Activated CD8-positive, alpha-beta memory T cell treated with anti-CD3 and anti-CD28 coated beads, Interleukin-2, amount 50 U/mL, for 1 hour (primary cell): ENCODE measurements at regions not wholly inside any gene's neighbourhood (a gene's known extent, or its start where the extent isn't known, plus 50 kb on each side); places are given as distances from the start of the nearest gene placed in this dataset.
A peak's percentile ranks its signal among the peaks of the same experiment; 100 is the strongest.
"Not testable (repeated sequence)": the region's sequence is repeated elsewhere in the genome, so short reads cannot be mapped to it uniquely, and the experiment has no call there.

Experiments used
- DNase-seq: peaks from one replicate; pipeline ENCODE4 v3.0.0-alpha.2; 2020; ENCODE audit errors: extremely low read depth

DNA sequence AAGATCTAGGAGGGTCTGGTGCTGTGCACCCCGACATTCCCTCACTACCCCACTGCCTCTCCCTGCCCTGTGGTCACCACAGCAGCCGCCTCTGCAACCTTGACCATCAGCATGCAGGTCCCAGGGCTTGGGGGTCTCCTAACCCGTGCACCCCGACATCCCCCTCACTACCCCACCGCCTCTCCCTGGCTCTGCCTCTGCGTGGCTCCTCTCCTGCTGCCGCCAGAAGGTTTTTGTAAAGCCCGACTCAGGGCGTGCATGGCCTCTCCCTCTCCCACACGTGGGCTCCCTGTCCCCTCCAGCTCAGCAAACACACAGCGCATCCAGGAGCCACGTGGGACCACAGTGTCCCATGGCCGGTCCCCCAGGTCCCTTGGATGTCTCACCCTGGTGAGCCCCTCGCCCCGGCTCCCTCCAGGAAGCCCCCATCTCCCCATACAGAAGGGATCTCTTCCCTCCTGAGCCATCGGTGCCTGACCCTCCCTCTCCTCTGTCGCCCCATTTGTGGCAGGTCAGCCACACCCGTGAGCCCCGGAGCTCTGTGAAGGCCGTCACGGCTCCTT is 112.5 kb upstream of the LPCAT1 start:
- not testable (repeated sequence) for DNase-seq

DNA sequence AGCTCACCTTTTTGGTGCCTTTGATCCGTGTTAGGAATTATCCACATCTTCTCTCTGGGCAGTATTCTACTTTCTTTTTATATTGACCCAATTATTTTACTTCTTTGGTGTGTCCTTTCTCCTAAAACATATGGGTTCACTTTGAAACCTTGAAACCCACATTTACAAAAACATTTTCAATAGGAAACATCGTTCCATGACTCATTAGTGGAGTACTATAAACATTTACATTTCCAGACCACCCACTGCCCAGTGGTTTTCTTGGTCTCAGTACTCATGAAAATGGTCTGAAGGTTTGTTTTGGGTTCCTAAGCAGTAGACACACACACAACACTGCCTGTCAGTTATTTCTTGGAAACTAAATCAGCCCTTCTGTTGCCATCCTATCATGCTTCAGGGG is 111.7 kb upstream of the LPCAT1 start:
- DNase-seq, result not testable (repeated sequence)

DNA sequence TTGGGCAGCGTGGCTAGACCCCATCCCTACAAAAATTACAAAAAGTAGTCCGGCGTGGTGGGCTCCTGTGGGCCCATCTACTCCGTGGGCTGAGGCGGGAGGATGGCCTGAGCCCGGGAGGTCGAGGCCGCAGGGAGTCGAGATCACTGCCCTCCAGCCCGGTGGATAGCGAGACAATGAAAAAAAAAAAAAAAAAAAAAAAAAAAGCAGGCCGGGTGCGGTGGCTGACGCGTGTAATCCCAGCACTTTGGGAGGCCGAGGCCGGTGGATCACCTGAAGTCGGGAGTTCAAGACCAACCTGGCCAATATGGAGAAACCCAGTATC is 110.5 kb upstream of the LPCAT1 start:
- DNase-seq, result no peak

DNA sequence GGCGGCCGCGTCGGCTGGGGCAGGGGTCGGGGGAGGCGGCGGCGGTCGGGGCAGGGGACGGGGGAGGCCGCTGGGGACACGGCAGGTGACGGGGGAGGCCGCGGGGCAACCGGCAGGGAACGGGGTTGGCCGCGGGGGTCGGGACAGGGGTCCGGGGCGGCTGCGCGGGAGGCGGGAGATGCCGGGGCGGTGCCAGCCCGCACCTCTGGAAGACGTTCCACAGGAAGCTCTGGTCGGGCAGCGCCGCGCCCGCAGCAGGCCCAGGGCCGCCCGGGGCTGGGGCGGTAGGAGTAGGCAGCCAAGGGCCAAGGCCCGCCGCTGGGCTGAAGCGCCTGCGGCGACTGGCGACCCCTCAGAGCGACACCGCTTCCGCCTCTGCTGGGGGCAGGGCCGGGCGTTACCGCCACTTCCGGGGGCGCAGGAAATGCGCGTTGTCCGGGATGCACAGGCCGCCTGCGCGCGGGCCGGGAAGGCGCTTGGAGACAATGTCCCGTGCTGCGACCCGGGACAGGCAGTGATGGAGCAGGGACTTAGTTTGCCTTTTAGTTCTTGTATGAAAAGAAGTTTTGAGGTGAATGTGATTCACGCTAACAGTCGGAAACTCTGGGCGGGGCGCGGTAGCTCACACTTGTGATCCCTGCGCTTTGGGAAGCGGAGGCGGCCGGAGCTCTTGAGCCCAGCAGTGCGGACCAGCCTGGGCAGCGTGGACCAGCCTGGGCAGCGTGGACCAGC is 110.0 kb upstream of the LPCAT1 start:
- peak; percentile 9 for DNase-seq

DNA sequence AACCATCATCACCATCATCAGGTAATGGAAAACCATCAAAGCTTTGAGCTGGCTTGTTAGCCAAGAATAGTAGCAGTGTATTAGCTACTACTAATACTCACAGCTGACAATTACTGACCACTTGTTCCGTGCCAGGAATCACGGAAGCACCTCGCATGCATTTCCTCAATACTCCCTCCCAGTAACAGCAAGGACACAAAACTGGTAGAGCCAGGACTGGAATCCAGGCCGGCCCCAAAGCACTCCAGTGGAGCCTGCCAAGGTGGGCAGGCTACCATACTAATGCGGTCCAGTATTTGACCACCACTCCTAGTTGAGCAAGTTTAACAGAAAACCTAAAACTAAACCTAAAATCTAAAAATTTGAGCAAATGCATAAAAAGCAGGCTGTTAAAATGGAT is 107.2 kb upstream of the LPCAT1 start:
- not testable (repeated sequence) for DNase-seq

DNA sequence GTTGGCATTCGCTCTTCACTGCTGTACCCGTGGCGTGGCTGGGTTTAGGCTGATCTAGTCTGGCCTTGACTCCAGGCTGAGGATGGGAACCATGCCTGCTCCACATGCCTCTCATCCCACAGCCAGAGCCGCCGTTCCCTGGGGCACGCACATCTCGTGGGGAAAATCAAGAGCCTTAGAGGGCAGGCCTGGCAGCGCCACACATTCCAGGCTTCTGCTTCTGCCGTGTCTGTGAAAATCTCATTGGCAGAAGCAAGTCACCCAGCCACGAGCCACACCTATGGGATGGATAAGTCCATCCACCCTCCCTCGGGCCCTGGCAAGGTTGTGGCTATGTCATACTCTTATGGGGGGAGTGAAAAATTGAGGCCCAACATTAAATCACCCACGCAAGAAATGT is 102.6 kb upstream of the LPCAT1 start:
- not testable (repeated sequence) for DNase-seq

DNA sequence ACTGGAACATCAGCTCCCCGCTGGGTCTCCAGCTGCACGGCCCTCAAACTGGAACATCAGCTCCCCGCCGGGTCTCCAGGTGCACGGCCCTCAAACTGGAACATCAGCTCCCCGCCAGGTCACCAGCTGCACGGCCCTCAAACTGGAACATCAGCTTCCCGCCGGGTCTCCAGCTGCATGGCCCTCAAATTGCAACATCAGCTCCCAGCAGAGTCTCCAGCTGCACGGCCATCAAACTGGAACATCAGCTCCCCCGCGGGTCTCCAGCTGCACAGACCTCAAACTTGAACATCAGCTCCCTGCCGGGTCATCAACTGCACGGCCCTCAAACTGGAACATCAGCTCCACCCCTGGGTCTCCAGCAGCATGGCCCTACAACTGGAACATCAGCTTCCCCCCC is 95.8 kb upstream of the LPCAT1 start:
- not testable (repeated sequence) for DNase-seq

DNA sequence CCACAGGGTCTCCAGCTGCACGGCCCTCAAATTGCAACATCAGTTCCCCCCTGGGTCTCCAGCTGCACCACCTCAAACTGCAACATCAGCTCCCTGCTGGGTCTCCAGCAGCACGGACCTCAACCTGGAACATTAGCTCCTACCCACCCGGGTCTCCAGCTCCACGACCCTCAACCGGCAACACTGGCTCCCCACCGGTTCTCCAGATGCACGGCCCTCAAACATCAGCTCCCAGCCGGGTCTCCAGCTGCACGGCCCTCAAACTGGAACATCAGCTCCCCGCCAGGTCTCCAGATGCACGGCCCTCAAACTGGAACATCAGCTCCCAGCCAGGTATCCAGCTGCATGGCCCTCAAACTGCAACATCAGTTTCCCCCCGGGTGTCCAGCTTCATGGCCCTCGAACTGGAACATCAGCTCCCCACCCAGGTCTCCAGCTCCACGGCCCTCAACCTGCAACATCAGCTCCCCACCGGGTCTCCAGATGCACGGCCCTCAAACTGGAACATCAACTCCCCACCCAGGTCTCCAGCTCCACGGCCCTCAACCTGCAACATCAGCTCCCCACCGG is 94.6 kb upstream of the LPCAT1 start:
- DNase-seq, result not testable (repeated sequence)

DNA sequence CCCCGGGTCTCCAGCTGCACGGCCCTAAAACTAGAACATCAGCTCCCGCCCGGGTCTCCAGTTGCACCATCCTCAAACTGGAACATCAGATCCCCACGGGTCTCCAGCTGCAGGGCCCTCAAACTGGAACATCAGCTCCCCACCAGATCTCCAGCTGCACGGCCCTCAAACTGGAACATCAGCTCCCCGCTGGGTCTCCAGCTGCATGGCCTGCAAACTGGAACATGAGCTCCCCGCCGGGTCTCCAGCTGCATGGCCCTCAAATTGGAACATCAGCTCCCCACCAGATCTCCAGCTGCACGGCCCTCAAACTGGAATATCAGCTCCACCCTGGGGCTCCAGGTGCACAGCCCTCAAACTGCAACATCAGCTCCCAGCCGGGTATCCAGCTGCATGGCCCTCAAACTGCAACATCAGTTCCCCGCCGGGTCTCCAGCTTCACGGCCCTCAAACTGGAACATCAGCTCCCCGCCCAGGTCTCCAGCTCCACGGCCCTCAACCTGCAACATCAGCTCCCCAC is 93.5 kb upstream of the LPCAT1 start:
- DNase-seq, result not testable (repeated sequence)

DNA sequence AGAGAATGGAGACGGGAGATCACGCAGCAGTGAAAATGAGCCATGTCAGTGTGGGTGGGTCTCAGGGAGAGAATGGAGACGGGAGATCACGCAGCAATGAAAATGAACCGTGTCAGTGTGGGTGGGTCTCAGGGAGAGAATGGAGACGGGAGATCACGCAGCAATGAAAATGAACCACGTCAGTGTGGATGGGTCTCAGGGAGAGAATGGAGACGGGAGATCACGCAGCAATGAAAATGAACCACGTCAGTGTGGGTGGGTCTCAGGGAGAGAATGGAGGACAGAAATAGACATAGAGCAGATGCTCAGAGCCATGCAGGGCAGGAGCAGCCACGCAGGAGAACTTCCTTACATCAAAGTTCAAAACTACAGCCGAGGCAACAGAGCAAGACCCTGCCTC is 89.8 kb upstream of the LPCAT1 start:
- DNase-seq, result not testable (repeated sequence)

DNA sequence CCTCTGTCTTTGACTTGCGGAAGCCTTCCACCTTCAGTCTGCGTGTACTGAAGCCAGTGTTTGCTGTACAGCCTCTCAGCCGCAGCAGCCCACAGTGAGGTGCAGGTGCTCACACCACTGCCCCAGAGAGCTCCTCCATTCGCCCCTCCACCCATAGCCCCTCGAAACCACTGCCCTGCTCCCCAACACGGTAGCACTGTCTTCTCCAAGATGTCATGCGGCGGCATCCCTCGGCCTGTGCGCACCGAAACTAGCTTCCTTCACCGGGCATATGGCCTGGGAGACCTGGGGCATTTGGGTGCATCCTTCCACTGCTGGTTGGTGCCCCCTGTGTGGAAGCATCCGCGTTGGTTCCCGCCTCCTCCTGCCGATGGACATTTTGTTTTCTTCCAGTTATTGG is 86.8 kb upstream of the LPCAT1 start:
- DNase-seq, result not testable (repeated sequence)

DNA sequence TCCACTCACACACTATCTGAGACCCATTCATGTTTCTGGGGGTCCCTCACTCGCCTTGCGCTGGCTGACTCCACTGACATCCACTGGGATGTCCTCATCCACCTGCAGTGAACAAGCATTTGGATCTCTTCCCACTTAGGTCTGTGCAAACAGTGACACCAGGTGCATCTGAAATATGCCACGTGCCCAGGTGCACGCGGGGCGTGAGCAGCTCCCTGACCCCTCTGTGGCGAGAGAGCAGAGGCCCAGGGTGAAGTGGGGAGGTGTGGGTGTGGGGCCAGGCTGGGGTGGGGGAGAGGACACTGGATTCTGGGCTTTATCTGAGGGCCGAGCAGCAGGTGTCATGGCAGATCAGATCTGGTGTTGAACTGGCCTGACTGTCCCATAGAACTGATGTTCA is 85.4 kb upstream of the LPCAT1 start:
- not testable (repeated sequence) for DNase-seq

DNA sequence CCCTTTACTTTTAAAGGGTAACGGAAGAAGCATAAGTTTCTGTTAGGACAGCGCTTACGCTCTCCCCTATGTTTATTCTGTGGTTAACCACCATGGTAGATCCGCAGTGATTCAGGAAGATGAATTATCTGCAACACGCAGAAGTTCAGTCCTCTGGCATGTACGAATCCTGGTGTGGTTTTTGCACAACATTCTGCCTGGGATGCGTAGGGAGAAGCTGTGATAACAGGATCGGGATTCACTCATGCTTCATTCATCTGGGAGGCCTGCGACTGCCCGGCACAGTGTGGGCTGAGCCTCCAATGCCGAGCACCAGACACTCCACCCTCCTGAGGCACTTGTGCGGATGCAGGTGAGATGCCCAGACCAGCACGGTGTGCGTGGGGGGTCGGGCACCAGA is 84.6 kb upstream of the LPCAT1 start:
- DNase-seq, result not testable (repeated sequence)

DNA sequence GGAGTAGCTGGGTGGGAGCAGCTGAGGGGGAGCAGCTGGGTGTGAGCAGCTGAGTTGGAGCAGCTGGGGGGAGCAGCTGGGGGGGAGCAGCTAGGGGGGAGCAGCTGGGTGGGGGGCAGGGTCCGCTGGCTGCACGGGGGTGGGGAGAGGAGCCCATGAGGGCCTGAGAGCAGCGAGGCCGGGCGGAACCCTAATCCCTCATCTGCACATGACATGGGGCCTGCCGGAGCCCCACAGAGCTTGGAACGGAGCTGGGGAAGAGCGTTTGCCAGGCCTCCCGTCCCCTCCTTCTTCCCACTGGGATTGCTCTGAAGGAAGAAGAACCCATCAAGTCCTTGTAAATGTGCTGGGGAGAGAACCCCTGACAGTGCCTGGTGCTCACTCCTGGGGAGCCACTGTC is 83.2 kb upstream of the LPCAT1 start:
- not testable (repeated sequence) for DNase-seq

DNA sequence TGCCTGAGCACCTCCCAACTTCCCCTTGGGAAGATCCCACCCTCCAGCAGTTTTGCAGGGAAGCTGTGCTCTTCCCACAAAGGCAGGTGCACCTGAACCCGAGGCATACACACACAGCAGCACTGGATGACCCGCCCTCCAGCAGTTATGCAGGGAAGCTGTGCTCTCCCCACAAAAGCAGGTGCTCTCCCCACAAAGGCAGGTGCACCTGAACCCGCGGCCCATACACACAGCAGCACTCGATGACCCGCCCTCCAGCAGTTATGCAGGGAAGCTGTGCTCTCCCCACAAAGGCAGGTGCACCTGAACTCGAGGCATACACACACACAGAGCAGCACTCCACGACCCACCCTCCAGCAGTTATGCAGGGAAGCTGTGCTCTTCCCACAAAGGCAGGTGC is 80.2 kb upstream of the LPCAT1 start:
- not testable (repeated sequence) for DNase-seq

DNA sequence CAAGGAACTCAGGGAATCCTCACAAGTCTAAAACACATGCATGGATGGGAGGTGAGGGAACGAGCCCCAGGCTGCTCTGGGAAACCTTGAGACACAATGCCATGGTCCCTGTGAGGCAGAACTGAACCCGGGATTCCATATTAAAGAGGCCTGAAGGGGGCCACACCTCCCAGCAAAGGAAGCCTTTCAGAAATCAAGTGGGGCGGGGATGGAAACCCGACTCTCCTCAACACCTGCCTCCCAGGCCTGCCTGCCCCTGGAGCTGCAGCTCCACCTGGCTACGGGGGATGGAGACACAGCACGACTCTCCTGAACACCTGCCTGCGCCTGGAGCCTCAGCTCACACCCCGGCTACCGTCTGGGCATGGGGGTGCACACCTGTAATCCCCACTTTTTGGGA is 77.8 kb upstream of the LPCAT1 start:
- DNase-seq, result not testable (repeated sequence)

DNA sequence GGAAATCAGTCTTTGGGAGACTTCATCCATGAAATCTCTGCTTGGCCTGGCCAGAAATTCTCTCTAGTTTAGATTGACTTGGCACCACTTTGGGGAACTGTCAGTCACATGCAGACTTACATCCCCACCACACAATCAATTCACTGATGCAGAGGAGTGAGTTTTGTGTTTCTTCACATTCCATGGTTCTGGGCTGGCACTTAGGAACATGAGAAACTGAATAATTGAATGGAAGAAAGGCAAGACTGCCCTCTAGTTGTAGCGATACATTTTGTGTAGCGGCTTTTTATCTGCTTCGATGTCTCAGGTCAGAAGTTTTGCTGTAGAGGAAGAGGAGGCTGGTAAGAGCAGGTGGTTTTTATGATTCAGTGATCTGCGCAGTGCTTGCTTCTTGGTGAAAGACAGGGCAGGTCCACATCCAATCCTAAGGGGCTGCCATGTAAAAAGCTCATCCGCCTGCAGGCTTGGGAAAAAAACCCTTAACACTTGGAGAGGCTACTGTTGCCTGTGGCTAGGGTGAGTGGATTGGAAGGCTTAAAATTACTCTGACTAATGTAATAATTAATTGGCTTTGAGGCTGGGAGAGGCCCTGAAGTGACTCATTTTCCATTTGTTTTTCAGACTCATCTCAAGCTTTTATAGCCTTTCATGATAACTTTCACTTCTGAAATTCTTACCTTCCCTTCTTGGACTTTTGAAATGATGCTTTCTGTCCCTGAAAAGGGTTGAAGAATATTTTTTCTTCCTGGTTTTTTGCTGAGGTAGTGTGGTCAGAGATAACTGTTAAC is 75.4 kb upstream of the LPCAT1 start:
- DNase-seq, result not testable (repeated sequence)

DNA sequence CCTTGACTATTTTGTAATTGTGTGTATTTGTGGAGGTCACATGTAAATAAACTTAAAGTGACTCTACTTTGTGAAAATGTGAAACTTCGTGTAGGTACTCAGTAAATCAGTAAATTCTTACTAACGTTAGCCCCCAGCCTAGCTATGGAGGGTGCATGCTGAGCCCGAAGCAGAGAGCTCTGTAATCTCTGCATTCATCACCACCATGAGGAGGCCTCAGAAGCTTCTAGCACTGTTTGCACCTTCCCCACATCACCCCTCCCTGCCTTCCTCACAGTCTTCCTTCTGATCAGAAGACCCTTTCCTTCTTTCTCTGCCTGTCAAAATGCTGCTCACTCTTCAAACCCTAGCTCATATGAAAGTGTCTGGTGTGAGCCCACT is 73.3 kb upstream of the LPCAT1 start:
- DNase-seq, result not testable (repeated sequence)

DNA sequence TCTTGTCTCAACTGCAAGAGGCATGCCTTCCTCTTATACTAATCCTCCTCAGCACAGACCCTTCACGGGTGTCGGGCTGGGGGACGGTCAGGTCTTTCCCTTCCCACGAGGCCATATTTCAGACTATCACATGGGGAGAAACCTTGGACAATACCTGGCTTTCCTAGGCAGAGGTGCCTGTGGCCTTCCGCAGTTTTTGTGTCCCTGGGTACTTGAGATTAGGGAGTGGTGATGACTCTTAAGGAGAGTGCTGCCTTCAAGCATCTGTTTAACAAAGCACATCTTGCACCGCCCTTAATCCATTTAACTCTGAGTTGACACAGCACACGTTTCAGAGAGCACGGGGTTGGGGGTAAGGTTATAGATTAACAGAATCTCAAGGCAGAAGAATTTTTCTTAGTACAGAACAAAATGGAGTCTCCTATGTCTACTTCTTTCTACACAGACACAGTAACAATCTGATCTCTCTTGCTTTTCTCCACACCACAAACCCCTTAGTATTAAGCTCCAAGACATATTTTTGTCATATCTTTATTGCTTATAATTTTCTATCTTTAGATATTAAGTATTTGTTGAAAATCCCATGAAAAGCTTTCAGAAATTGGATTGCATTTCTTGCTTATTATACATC is 72.8 kb upstream of the LPCAT1 start:
- DNase-seq, result not testable (repeated sequence)

DNA sequence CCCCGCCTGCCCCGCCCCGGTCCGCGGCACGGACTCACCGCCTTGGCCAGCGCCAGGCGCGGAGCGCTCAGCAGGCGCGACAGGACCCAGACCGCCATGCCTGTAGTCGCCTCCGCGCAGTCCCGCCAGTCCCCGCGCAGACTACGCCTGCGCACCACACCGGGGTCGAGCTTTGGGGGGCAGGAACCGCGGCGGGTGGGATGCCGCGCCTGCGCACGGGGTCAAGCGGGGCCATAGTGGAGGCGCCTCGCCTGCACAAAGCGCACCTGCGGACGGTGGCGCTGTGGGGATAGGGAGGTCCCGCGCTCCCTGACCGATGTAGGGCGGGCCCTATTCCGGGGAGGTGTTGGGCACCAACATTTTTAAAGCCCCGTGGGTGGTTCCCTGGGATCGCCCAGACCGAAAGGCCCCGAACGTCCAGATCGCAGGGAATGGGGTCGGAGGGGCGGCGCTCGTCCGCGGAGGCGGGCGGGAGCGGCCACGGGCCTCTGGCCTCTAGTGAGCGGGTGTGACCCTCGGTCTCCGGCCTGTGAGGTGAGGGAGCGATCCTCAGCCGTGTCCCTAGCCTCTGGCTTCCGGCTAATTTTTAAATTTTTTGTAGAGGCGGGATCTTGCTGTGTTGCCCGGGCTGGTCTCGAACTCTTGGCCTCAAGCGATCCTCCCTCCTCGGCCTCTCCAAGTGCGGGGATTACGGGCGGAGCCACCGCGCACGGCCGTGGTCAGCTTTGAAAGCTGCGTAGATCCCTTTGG is 70.8 kb upstream of the LPCAT1 start:
- DNase-seq, result peak; percentile 65

DNA sequence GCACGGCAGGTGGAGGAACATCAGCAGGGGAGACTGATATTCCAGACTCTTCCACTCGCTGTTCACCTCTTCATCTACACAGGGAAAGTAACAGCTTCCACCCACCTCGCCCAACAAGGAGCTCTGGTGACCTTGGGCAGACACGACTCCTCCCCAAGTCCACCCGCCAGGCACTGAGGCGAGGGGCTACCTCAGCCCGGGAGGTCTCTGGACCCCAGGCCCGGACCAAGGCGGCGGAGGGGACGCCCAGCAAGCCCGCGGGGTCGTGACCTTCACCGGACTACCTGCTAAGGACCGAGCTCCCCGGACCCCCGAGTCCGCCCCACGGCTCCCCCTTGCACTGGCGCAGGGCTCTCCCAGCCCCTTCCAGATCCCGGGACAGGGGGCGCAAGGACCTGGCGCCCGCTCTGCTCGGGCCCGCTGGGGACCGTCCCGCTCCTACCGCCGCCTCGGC is 70.2 kb upstream of the LPCAT1 start:
- DNase-seq, result no peak
